Retina (tissue), 1 donor: ENCODE measurements at regions not wholly inside any gene's neighbourhood (a gene's known extent, or its start where the extent isn't known, plus 50 kb on each side); places are given as distances from the start of the nearest gene placed in this dataset.

Experiments
- DNase-seq: peaks from one replicate; pipeline ENCODE4 v3.0.0-alpha.2; 2016

GRCh38 chr2:195606179-195606578 lies 50.8 kb upstream of the SLC39A10 start:
- DNase-seq = no peak

GRCh38 chr2:195604706-195605105 lies 52.3 kb upstream of the SLC39A10 start:
- DNase-seq = no peak

- DNase-seq = no peak
Measured at GRCh38 chr2:195603998-195604397, 53.0 kb upstream of the SLC39A10 start.

GRCh38 chr2:195603408-195603807 lies 53.6 kb upstream of the SLC39A10 start:
- no peak for DNase-seq

GRCh38 chr2:195602687-195603086 lies 54.3 kb upstream of the SLC39A10 start:
- no peak for DNase-seq

DNA sequence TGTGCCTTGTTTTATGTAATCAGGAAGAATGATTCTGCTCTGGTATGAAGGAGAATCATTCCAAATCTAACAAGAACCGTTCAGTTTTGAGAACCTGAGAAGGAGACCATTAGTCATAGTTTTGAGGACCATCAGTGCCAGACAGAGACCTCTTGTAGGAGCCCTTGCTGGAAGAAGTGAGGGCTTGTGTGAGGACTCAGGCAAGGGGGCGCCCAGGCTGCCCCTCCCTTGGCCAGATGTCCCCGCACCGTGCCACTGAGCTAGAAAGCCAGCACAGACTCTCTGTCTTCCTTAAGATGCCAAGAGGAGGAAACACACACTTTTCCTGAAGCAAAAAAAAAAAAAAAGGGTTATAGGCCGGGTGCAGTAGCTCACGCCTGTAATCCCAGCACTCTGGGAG lies 55.7 kb upstream of the SLC39A10 start:
- DNase-seq = no peak

DNA sequence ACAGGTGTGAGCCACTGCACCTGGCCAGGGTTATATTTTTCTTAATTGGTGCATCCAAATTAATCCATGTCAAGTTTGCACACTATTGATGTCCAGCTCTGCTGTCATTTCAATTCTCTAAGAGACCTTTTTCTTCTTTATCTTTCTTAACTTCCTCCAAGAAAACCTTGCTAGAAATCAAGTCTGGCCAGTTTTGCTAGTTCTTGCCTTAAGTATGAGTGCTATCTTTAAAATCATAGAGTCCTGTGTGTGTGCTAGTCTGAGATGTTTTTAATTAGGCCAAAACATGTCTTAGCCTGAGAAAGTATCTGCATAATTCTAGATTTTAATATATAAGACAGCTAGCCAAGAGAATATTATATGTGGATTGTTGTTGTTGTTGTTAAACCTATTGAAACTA lies 56.2 kb upstream of the SLC39A10 start:
- DNase-seq = no peak

DNA sequence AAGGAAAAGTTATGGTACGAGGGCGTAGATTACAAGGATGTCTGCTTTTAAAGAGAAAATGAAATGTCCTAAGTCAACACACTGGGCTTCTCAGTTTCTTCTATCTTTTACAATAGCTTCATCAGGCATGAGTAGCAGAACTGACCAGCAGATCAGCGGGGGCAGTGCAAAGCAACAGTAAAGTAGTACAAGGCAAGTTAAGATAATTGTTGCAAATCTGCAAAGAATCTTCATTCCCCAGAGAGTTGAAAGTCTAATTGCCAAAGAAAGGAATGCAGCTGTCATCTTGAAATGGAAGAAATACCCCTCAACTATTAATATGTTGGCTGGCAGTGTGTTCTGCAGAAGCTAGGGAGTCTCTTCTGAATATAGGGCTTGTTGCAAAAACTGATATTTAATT lies 60.2 kb upstream of the SLC39A10 start:
- DNase-seq = no peak

GRCh38 chr2:195595825-195596224 lies 61.2 kb upstream of the SLC39A10 start:
- no peak for DNase-seq

- no peak for DNase-seq
Measured at GRCh38 chr2:195594919-195595694, 61.9 kb upstream of the SLC39A10 start.

DNA sequence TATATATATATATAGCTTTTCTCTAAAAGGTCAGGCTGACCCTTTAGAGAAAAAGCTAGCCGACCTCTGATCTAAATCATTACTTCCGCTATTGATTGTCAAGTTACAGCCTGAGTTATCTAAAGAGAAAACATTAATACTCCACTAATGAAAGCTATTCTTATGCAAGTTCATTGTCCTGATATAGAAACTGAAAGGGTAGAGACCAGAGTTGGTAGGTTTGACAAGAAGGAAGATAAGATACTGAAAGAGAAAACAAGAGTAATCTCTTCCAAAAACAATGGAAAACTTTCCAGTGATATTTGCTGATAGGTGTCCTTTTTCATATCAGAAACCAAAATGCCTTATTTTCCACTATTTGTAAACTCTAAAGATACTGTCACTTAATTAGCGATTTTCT lies 62.8 kb upstream of the SLC39A10 start:
- DNase-seq = no peak

GRCh38 chr2:195592105-195592504 lies 64.9 kb upstream of the SLC39A10 start:
- DNase-seq = no peak

GRCh38 chr2:195590861-195591205 lies 66.2 kb upstream of the SLC39A10 start:
- DNase-seq = no peak

- DNase-seq = no peak
Measured at GRCh38 chr2:195590199-195590860, 66.7 kb upstream of the SLC39A10 start.

DNA sequence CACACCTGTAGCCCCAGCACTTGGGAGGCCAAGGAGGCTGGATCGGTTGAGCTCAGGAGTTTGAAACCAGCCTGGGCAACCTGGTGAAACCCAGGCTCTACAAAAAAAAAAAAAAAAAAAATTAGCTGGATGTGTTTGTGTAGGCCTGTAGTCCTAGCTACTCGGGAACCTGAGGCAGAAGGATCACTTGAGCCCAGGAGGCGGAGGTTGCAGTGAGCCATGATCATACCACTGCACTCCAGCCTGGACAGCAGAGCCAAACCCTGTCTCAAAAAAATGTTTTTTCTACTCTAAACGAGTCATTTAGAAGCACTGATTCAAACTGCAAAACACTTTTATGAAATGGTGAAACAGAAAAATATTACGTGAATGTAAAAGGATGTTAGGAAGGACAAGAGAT lies 69.1 kb upstream of the SLC39A10 start:
- no peak for DNase-seq

- DNase-seq = no peak
Measured at GRCh38 chr2:195586062-195586714, 70.8 kb upstream of the SLC39A10 start.

DNA sequence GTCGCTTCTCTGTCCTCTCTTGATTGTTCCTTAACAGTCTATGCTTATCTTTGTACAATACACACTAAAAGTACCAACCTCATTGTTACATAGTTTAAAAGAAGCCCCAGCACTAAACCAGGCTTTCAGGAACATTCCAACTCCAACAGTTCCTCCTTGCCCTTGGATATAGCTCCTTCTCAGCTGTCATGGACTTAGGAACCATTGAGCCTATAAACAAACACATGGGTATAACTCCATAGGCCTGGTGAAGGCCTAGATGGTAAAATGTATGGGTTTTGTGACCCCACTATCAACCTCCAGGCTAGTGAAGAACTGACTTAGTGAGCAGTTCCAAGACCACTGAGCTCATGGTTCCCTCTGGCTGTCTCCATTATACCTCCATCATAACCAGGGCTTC lies 74.8 kb upstream of the SLC39A10 start:
- DNase-seq = no peak

GRCh38 chr2:195579776-195580555 lies 77.1 kb upstream of the SLC39A10 start:
- no peak for DNase-seq

GRCh38 chr2:195575879-195576401 lies 81.1 kb upstream of the SLC39A10 start:
- DNase-seq = no peak

- DNase-seq = no peak
Measured at GRCh38 chr2:195575016-195575415, 82.0 kb upstream of the SLC39A10 start.

DNA sequence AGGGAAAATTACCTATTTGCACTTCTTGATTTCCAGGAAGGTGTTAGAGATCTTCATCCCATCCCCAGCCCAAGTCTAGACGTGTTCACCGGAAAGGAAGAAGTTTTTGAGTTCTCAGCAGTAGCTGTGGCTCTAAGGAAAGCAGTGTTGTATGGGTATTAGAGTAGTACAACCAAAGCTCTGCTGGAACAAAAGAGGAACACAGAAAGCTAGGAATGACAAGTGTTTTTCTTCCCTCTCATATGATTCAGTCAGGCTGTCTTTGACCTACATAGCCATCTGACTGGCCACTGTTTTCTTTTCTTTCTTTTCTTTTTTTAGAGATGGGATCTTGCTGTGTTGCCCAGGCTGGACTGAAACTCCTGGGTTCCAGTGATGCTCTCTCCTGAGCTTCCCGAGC lies 82.7 kb upstream of the SLC39A10 start:
- DNase-seq = no peak

- DNase-seq = no peak
Measured at GRCh38 chr2:195572895-195573683, 83.9 kb upstream of the SLC39A10 start.
